Suprapubic skin (tissue), 4 donors: ENCODE measurements at regions not wholly inside any gene's neighbourhood (a gene's known extent, or its start where the extent isn't known, plus 50 kb on each side); places are given as distances from the start of the nearest gene placed in this dataset.

Experiments
- DNase-seq, 2 donors: peaks; one replicate each; pipeline ENCODE4 v3.0.0-alpha.2; 2019; ENCODE audit warnings: low spot score in 2 of 2
- H3K27ac ChIP-seq: fragments of 200-600 bp; sonication (generic); one replicate; pipeline ENCODE4 v1.5.1; 2019
- H3K27me3 ChIP-seq: fragments of 200-600 bp; sonication (generic); one replicate; pipeline ENCODE4 v1.5.1; 2019
- H3K36me3 ChIP-seq: fragments of 200-600 bp; sonication (generic); one replicate; pipeline ENCODE4 v1.5.1; 2019
- H3K4me1 ChIP-seq: fragments of 200-600 bp; sonication (generic); one replicate; pipeline ENCODE4 v1.5.1; 2019
- H3K4me3 ChIP-seq: fragments of 200-600 bp; sonication (generic); one replicate; pipeline ENCODE4 v1.5.1; 2019; ENCODE audit warnings: mild to moderate bottlenecking
- H3K9me3 ChIP-seq: fragments of 200-600 bp; sonication (generic); one replicate; pipeline ENCODE4 v1.5.1; 2019
- CTCF ChIP-seq, 2 donors: fragments of 200-600 bp in 1 of 2; fragments of 450-650 bp in 1 of 2; sonication (generic) in 1 of 2; IDR thresholded peaks; one replicate each; pipeline ENCODE4 v1.5.1; 2016 to 2019; ENCODE audit warnings: antibody characterized with exemption in 2 of 2, mild to moderate bottlenecking in 1 of 2, moderate library complexity in 1 of 2
- EP300 ChIP-seq: sonication (generic); formaldehyde crosslinking; IDR thresholded peaks from one replicate; pipeline ENCODE4 v1.6.1; 2017; ENCODE audit warnings: antibody characterized with exemption
- POLR2A ChIP-seq, 2 donors: fragments of 450-650 bp; IDR thresholded peaks; one replicate each; pipeline ENCODE4 v1.6.1; 2017; ENCODE audit warnings: antibody characterized with exemption in 2 of 2, mild to moderate bottlenecking in 2 of 2, moderate library complexity in 2 of 2
- POLR2AphosphoS5 ChIP-seq, 3 donors: sonication (generic); formaldehyde crosslinking; IDR thresholded peaks; one replicate each; pipeline ENCODE4 v1.6.1; 2017; ENCODE audit warnings: antibody characterized with exemption in 3 of 3
- WGBS: methylation state at CpG from one replicate; pipeline ENCODE4 v1.1.5; 2018; 5-methylcytosine and 5-hydroxymethylcytosine counted together

- Histone ChIP-seq H3K36me3 (no peaks in the 10 kb centered on the region), H3K9me3 (peaks cover 3% of the 10 kb centered on the region), H3K27me3 (no peaks in the 10 kb centered on the region), H3K4me3 (no peak overlapping the region), H3K4me1 (no peaks in the 10 kb centered on the region), H3K27ac (no peak overlapping the region)
- WGBS = 86% methylated on average over 7 of the region's 7 CpGs
- no peak for DNase-seq
- TF ChIP-seq POLR2A (IDR thresholded peaks at IDR 0.05) = no peak
- TF ChIP-seq CTCF (IDR thresholded peaks at IDR 0.05) = no peak
- no peak for TF ChIP-seq EP300
- TF ChIP-seq POLR2AphosphoS5 (IDR thresholded peaks at IDR 0.05) = no peak
These were observed 829.5 kb downstream of the VGLL3 start for GRCh38 chr3:86161493-86161892.

- Histone ChIP-seq H3K27ac (no peak overlapping the region), H3K4me3 (no peak overlapping the region), H3K9me3 (no peaks in the 10 kb centered on the region), H3K4me1 (no peaks in the 10 kb centered on the region), H3K36me3 (no peaks in the 10 kb centered on the region), H3K27me3 (no peaks in the 10 kb centered on the region)
- TF ChIP-seq CTCF (IDR thresholded peaks at IDR 0.05) = no peak
- TF ChIP-seq EP300 = no peak
- no peak for TF ChIP-seq POLR2AphosphoS5 (IDR thresholded peaks at IDR 0.05)
- TF ChIP-seq POLR2A (IDR thresholded peaks at IDR 0.05) = no peak
- DNase-seq = no peak
These were observed 838.3 kb downstream of the VGLL3 start for GRCh38 chr3:86152620-86153019.

- no peaks in the 10 kb centered on the region for H3K9me3 ChIP-seq
- TF ChIP-seq POLR2AphosphoS5 (IDR thresholded peaks at IDR 0.05) (no peak), CTCF (IDR thresholded peaks at IDR 0.05) (no peak), POLR2A (IDR thresholded peaks at IDR 0.05) (no peak), EP300 (no peak)
- H3K27me3 ChIP-seq = no peaks in the 10 kb centered on the region
- no peak overlapping the region for H3K27ac ChIP-seq
- DNase-seq = no peak
- H3K4me1 ChIP-seq = no peaks in the 10 kb centered on the region
- no peaks in the 10 kb centered on the region for H3K36me3 ChIP-seq
- no peak overlapping the region for H3K4me3 ChIP-seq
These were observed 841.9 kb downstream of the VGLL3 start for GRCh38 chr3:86149054-86149453.

- TF ChIP-seq EP300 (no peak), POLR2AphosphoS5 (IDR thresholded peaks at IDR 0.05) (no peak), POLR2A (IDR thresholded peaks at IDR 0.05) (no peak), CTCF (IDR thresholded peaks at IDR 0.05) (no peak)
- Histone ChIP-seq H3K36me3 (no peaks in the 10 kb centered on the region), H3K9me3 (no peaks in the 10 kb centered on the region), H3K4me3 (no peak overlapping the region), H3K27ac (no peak overlapping the region), H3K27me3 (no peaks in the 10 kb centered on the region), H3K4me1 (no peaks in the 10 kb centered on the region)
- 84% methylated on average over 5 of the region's 5 CpGs for WGBS
- DNase-seq = no peak
These were observed 843.8 kb downstream of the VGLL3 start for GRCh38 chr3:86147119-86147518.

GRCh38 chr3:86126552-86126951 is 864.4 kb downstream of the VGLL3 start:
- 91% methylated on average over 5 of the region's 5 CpGs for WGBS
- TF ChIP-seq EP300 = no peak
- no peak for TF ChIP-seq CTCF (IDR thresholded peaks at IDR 0.05)
- no peak for TF ChIP-seq POLR2AphosphoS5 (IDR thresholded peaks at IDR 0.05)
- no peak for TF ChIP-seq POLR2A (IDR thresholded peaks at IDR 0.05)
- DNase-seq = no peak
- Histone ChIP-seq H3K9me3 (no peaks in the 10 kb centered on the region), H3K27me3 (no peaks in the 10 kb centered on the region), H3K36me3 (no peaks in the 10 kb centered on the region), H3K4me1 (no peaks in the 10 kb centered on the region), H3K4me3 (no peak overlapping the region), H3K27ac (no peak overlapping the region)
